Esophagus squamous epithelium (tissue), 5 donors: ENCODE measurements at regions not wholly inside any gene's neighbourhood (a gene's known extent, or its start where the extent isn't known, plus 50 kb on each side); places are given as distances from the start of the nearest gene placed in this dataset.

ENCODE experiments used
- DNase-seq: peaks from one replicate; lab custom pipeline; 2025; lab: John Stamatoyannopoulos, UW
- H3K27ac ChIP-seq, 4 donors: fragments of 200-600 bp; sonication (generic); one replicate each; pipeline ENCODE4 v1.5.1; 2016 to 2019; ENCODE audit warnings: mild to moderate bottlenecking in 1 of 4
- H3K27me3 ChIP-seq, 4 donors: fragments of 200-600 bp; sonication (generic); 1 replicate in 3 of 4; 2 replicates in 1 of 4; pipeline versions ENCODE4 v1.5.1 to v1.6.0; 2017 to 2021; ENCODE audit warnings: antibody characterized with exemption in 1 of 4
- H3K36me3 ChIP-seq, 3 donors: fragments of 200-600 bp; sonication (generic); one replicate each; pipeline ENCODE4 v1.5.1; 2016 to 2019
- H3K4me1 ChIP-seq, 3 donors: fragments of 200-600 bp; sonication (generic); one replicate each; pipeline ENCODE4 v1.5.1; 2017 to 2019
- H3K4me3 ChIP-seq, 4 donors: fragments of 200-600 bp; sonication (generic); 1 replicate in 3 of 4; 2 replicates in 1 of 4; pipeline ENCODE4 v1.5.1; 2016 to 2019; ENCODE audit warnings: mild to moderate bottlenecking in 2 of 4, moderate library complexity in 1 of 4
- H3K9me3 ChIP-seq, 3 donors: fragments of 200-600 bp; sonication (generic); one replicate each; pipeline ENCODE4 v1.5.1; 2016 to 2019
- POLR2A ChIP-seq, 4 donors: fragments of 450-650 bp; IDR thresholded peaks; one replicate each; pipeline ENCODE4 v1.6.1; 2017; ENCODE audit warnings: antibody characterized with exemption in 4 of 4, mild to moderate bottlenecking in 4 of 4, moderate library complexity in 3 of 4
- WGBS, 2 donors: methylation state at CpG; one replicate each; pipeline ENCODE4 v1.1.5; 2018; 5-methylcytosine and 5-hydroxymethylcytosine counted together
- intact Hi-C: fragments of 100-400 bp; cut with DNase I; formaldehyde crosslinking; loops from one replicate; pipeline ENCODE4 v1.15.0; 2022
- TF ChIP-seq, protein P1 (sequence below), 6 experiments: fragments of 450-650 bp in 4 of 6; fragments of 200-600 bp in 2 of 6; sonication (generic) in 2 of 6; IDR thresholded peaks; one replicate each; pipeline ENCODE4 v1.5.1; 2016 to 2019; ENCODE audit warnings: antibody characterized with exemption in 6 of 6, mild to moderate bottlenecking in 4 of 6, moderate library complexity in 4 of 6
- donor health status: DM: yes; HTN: yes; CAD: no.

- Histone ChIP-seq H3K4me1 (no peaks in the 10 kb centered on the region), H3K4me3 (no peak overlapping the region), H3K9me3 (no peaks in the 10 kb centered on the region), H3K27ac (no peak overlapping the region), H3K27me3 (no peaks in the 10 kb centered on the region), H3K36me3 (no peaks in the 10 kb centered on the region)
- DNase-seq: no peak
- TF ChIP-seq POLR2A (IDR thresholded peaks at IDR 0.05): no peak
- TF ChIP-seq, protein P1, sequence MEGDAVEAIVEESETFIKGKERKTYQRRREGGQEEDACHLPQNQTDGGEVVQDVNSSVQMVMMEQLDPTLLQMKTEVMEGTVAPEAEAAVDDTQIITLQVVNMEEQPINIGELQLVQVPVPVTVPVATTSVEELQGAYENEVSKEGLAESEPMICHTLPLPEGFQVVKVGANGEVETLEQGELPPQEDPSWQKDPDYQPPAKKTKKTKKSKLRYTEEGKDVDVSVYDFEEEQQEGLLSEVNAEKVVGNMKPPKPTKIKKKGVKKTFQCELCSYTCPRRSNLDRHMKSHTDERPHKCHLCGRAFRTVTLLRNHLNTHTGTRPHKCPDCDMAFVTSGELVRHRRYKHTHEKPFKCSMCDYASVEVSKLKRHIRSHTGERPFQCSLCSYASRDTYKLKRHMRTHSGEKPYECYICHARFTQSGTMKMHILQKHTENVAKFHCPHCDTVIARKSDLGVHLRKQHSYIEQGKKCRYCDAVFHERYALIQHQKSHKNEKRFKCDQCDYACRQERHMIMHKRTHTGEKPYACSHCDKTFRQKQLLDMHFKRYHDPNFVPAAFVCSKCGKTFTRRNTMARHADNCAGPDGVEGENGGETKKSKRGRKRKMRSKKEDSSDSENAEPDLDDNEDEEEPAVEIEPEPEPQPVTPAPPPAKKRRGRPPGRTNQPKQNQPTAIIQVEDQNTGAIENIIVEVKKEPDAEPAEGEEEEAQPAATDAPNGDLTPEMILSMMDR (IDR thresholded peaks at IDR 0.05): no peak
- intact Hi-C loops: no loop called here
- 33 to 58% methylated on average over 2 of the region's 2 CpGs for WGBS, 2 donors
These were observed 458.6 kb downstream of the ZSWIM6 start for GRCh38 chr5:61790678-61791077.

GRCh38 chr5:61796773-61797172 lies 464.7 kb downstream of the ZSWIM6 start:
- no peak overlapping the region for H3K4me3 ChIP-seq
- intact Hi-C loops: no loop called here
- DNase-seq: no peak
- 50 to 62% methylated on average over 4 of the region's 4 CpGs for WGBS, 2 donors
- H3K9me3 ChIP-seq: no peaks in the 10 kb centered on the region
- H3K27ac ChIP-seq: no peak overlapping the region
- H3K27me3 ChIP-seq: no peaks in the 10 kb centered on the region
- H3K4me1 ChIP-seq: no peaks in the 10 kb centered on the region
- TF ChIP-seq, protein P1 (IDR thresholded peaks at IDR 0.05): no peak
- TF ChIP-seq POLR2A (IDR thresholded peaks at IDR 0.05): no peak
- H3K36me3 ChIP-seq: no peaks in the 10 kb centered on the region

- WGBS, 2 donors: 80 to 93% methylated on average over 4 of the region's 4 CpGs
- peaks cover 0 to 11% (median 3%) of the 10 kb centered on the region in 3 donors for H3K4me1 ChIP-seq
These were observed 468.4 kb downstream of the ZSWIM6 start for GRCh38 chr5:61800450-61800849.

GRCh38 chr5:61801174-61801573 lies 469.1 kb downstream of the ZSWIM6 start:
- H3K9me3 ChIP-seq: no peaks in the 10 kb centered on the region
- peaks cover 0 to 15% (median 3%) of the 10 kb centered on the region in 3 donors for H3K4me1 ChIP-seq
- no peak overlapping the region for H3K27ac ChIP-seq
- DNase-seq: no peak
- H3K4me3 ChIP-seq: no peak overlapping the region
- intact Hi-C loops: no loop called here
- no peaks in the 10 kb centered on the region for H3K36me3 ChIP-seq
- TF ChIP-seq POLR2A (IDR thresholded peaks at IDR 0.05): no peak
- TF ChIP-seq, protein P1 (IDR thresholded peaks at IDR 0.05): no peak
- H3K27me3 ChIP-seq: no peaks in the 10 kb centered on the region
- WGBS, 2 donors: 33 to 46% methylated on average over 4 of the region's 4 CpGs

More at GRCh38 chr5:61800450-61800849, 468.4 kb downstream of the ZSWIM6 start:
- no peak for DNase-seq
- H3K4me3 ChIP-seq: no peak overlapping the region
- intact Hi-C loops: no loop called here
- H3K27ac ChIP-seq: no peak overlapping the region
- no peaks in the 10 kb centered on the region for H3K36me3 ChIP-seq
- no peak for TF ChIP-seq POLR2A (IDR thresholded peaks at IDR 0.05)
- TF ChIP-seq, protein P1 (IDR thresholded peaks at IDR 0.05): no peak
- no peaks in the 10 kb centered on the region for H3K9me3 ChIP-seq
- no peaks in the 10 kb centered on the region for H3K27me3 ChIP-seq

DNA sequence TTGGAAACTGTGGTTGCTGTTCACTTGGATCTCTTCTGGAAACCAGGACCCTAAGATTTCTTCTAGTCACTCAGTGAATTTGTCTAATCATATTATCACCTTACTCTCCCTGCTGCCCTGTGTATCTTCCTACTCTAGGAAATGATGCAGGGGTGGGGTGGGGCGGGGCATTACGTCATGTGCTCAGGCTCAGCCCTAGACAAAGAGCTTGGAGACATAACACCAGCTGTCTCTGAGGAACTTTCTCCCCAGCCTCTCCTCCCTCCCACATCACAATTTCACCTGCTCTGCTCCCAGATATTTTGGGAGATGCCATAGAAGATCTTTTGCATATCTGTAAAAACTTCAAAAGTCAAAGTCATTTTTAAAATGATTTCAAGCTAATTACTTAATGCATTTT lies 470.4 kb downstream of the ZSWIM6 start:
- no peaks in the 10 kb centered on the region for H3K27me3 ChIP-seq
- no peak for DNase-seq
- TF ChIP-seq POLR2A (IDR thresholded peaks at IDR 0.05): no peak
- TF ChIP-seq, protein P1 (IDR thresholded peaks at IDR 0.05): no peak
- peaks cover 0 to 15% (median 3%) of the 10 kb centered on the region in 3 donors for H3K4me1 ChIP-seq
- intact Hi-C loops: no loop called here
- no peaks in the 10 kb centered on the region for H3K9me3 ChIP-seq
- H3K36me3 ChIP-seq: no peaks in the 10 kb centered on the region
- 43 to 55% methylated on average over 2 of the region's 2 CpGs for WGBS, 2 donors
- no peak overlapping the region for H3K27ac ChIP-seq
- no peak overlapping the region for H3K4me3 ChIP-seq
